H7 (cell line): ENCODE measurements at regions not wholly inside any gene's neighbourhood (a gene's known extent, or its start where the extent isn't known, plus 50 kb on each side); places are given as distances from the start of the nearest gene placed in this dataset.

Experiments
- DNase-seq: peaks from one replicate; pipeline ENCODE4 v3.0.0; 2012
- H3K27me3 ChIP-seq: 2 replicates; pipeline ENCODE4 v1.6.0; 2011; ENCODE audit warnings: mild to moderate bottlenecking, low read length; ENCODE audit not compliant: control insufficient read depth, insufficient read depth
- H3K36me3 ChIP-seq: replicated peaks from 2 replicates; pipeline ENCODE4 v1.5.1; 2011; ENCODE audit warnings: low read length; ENCODE audit not compliant: control insufficient read depth, insufficient read depth
- H3K4me3 ChIP-seq: 2 replicates; pipeline ENCODE4 v1.5.1; 2011; ENCODE audit warnings: low read depth, mild to moderate bottlenecking, control low read depth, low read length, moderate library complexity; ENCODE audit not compliant: insufficient read depth

GRCh38 chr4:24433515-24434214 is 150.7 kb downstream of the DHX15 start:
- no peak for DNase-seq
- Histone ChIP-seq H3K27me3 (no peaks in the 10 kb centered on the region), H3K4me3 (no peak overlapping the region), H3K36me3 (no peaks in the 10 kb centered on the region)

- H3K36me3 ChIP-seq, result no peaks in the 10 kb centered on the region
- H3K4me3 ChIP-seq, result no peak overlapping the region
- no peaks in the 10 kb centered on the region for H3K27me3 ChIP-seq
- peak; percentile 51 for DNase-seq
These were observed 155.5 kb downstream of the DHX15 start for GRCh38 chr4:24428850-24429249.

- DNase-seq, result no peak
- H3K27me3 ChIP-seq, result no peaks in the 10 kb centered on the region
- no peaks in the 10 kb centered on the region for H3K36me3 ChIP-seq
- H3K4me3 ChIP-seq, result no peak overlapping the region
These were observed 157.8 kb downstream of the DHX15 start for GRCh38 chr4:24426557-24426956.

DNA sequence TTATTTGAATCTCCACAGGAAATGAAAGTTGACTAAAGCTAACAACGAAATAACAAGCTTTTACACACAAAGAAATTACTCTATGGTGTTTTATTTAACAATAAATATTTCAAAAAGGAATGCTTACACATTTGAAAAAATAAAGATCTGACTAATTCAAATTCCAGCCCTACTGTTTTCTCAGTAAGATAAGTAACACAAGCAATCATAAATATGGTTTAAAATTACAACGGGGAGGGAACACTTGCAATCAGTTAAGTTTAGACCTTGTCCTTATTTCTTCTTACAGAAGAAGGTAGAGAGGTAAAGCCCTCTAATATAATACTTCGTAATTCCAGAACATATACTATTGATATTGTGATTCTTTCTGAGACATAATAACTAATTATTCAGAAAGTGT is 158.5 kb downstream of the DHX15 start:
- no peaks in the 10 kb centered on the region for H3K27me3 ChIP-seq
- H3K4me3 ChIP-seq, result no peak overlapping the region
- DNase-seq, result no peak
- H3K36me3 ChIP-seq, result no peaks in the 10 kb centered on the region

GRCh38 chr4:24423670-24424069 is 160.7 kb downstream of the DHX15 start:
- DNase-seq, result no peak
- Histone ChIP-seq H3K36me3 (no peaks in the 10 kb centered on the region), H3K4me3 (no peak overlapping the region), H3K27me3 (no peaks in the 10 kb centered on the region)

- Histone ChIP-seq H3K27me3 (no peaks in the 10 kb centered on the region), H3K4me3 (no peak overlapping the region), H3K36me3 (no peaks in the 10 kb centered on the region)
- no peak for DNase-seq
These were observed 161.7 kb downstream of the DHX15 start for GRCh38 chr4:24422644-24423043.

DNA sequence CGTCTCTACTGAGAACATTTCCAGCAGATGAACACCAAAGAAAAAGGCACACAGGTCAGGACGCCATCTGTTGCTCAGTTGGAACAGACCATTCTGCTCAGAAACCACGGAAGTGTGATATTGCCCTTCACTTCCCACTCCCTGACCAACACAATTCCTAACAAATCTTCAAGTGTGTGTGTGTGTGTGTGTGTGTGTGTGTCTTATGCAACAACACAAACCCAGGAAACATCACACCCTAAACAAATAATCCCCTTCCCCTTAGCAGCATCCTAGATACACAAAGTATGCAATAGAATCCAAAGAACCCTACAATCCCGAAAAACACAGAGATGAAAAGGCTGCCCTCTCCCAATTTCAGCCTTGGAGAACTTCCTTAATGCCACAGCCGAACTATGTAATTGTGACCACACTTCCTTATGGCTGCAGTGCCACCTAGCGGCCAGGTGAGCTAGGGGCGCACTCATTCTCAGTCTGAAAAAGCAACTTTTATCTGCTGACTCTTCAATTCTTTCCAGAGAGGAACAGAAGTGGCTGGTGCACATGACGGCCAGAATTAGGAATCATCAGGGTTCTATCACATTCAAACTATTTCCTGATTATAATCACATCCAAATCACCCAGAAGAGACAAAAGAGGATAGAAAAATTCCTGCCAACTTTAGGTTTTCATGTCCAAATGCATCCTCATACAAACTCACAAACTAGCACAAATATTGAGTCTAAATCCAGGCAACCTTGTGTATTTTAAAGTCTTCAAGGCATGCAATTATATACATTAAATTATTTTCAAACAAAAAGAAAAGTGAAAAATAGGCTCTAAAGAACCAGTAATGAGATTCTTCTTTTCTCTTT is 164.9 kb downstream of the DHX15 start:
- peak; percentile 82 for DNase-seq
- H3K4me3 ChIP-seq, result no peak overlapping the region
- no peaks in the 10 kb centered on the region for H3K27me3 ChIP-seq
- no peaks in the 10 kb centered on the region for H3K36me3 ChIP-seq

GRCh38 chr4:24417206-24417605 is 167.1 kb downstream of the DHX15 start:
- no peaks in the 10 kb centered on the region for H3K36me3 ChIP-seq
- H3K27me3 ChIP-seq, result no peaks in the 10 kb centered on the region
- no peak for DNase-seq
- no peak overlapping the region for H3K4me3 ChIP-seq

- H3K36me3 ChIP-seq, result no peaks in the 10 kb centered on the region
- no peaks in the 10 kb centered on the region for H3K27me3 ChIP-seq
- no peak for DNase-seq
- no peak overlapping the region for H3K4me3 ChIP-seq
These were observed 168.1 kb downstream of the DHX15 start for GRCh38 chr4:24416293-24416692.

GRCh38 chr4:24413311-24413784 is 171.0 kb downstream of the DHX15 start:
- Histone ChIP-seq H3K36me3 (no peaks in the 10 kb centered on the region), H3K27me3 (no peaks in the 10 kb centered on the region), H3K4me3 (no peak overlapping the region)
- no peak for DNase-seq

DNA sequence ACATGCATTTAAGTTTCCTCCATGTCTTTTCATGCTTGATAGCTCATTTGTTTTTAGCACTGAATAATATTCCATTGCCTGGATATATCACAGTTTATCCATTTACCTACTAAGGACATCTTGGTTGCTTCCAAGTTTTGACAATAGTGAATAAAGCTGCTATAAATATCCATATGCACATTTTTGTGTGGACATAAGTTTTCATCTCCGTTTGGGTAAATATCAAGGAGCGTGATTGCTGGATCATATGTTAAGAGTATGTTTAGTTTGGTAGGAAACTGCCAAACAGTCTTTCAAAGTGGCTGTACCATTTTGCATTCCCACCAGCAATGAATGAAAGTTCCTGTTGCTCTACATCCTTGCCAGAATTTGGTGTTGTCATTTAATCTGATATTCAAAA is 172.5 kb downstream of the DHX15 start:
- Histone ChIP-seq H3K27me3 (no peaks in the 10 kb centered on the region), H3K36me3 (no peaks in the 10 kb centered on the region), H3K4me3 (no peak overlapping the region)
- no peak for DNase-seq

DNA sequence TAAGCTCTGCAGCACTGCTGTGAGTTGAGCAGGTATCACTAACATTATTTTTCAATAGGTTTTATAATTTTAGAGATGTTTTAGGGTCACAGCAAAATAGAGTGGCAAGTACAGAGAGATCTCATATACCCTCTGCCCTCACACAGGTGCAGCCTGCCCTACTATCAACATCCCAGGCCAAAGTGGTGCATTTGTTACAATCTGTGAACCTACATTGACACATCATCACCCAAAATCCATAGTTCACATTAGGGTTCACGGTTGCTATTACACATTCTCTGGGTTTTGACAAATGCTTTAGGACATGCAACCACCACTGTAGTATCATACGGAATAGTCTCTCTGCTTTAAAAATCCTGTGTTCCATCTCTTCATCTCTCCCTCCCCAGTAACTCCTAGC is 173.1 kb downstream of the DHX15 start:
- no peak for DNase-seq
- Histone ChIP-seq H3K36me3 (no peaks in the 10 kb centered on the region), H3K27me3 (no peaks in the 10 kb centered on the region)

DNA sequence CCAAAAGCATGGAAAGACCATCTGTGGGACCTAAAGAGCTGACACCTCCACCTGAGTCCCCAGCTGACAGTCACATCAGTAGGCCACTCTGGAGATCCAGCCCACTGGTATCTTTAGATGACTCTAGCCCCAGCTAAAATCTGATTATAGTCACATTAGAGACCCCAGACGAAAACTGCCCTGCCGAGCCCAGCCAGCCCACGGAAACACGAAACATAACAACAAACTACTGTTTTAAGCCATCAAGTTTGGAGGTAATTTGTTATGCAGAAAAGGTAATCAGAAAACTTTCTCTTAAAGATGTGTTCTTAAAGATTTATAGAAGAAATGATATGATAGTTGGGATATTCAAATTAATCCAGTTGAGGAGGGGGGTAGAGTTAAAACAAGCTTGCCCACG is 175.7 kb downstream of the DHX15 start:
- H3K4me3 ChIP-seq, result no peak overlapping the region
- no peak for DNase-seq
- H3K27me3 ChIP-seq, result no peaks in the 10 kb centered on the region
- H3K36me3 ChIP-seq, result no peaks in the 10 kb centered on the region

More for the DNA sequence above, 173.1 kb downstream of the DHX15 start:
- no peak overlapping the region for H3K4me3 ChIP-seq

DNA sequence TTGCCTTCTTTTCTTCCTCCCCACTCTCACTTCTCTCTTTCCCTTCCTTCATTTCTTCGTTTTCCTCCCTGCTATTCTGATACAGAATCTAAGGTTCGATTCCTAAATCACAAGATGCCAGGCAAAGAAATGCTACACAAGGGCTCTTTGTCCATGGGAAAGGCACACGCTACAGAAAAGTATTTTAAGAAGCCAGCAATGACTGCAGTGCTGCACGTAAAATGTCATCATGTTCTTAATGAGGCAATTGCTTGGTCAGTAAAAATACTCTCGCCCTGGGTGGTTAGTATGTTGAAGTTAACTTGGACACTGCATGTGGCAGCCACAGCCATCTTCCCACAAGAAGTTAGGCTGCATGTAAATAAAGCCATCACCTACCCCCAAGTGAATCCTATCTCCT is 178.4 kb downstream of the DHX15 start:
- DNase-seq, result no peak
- Histone ChIP-seq H3K27me3 (no peaks in the 10 kb centered on the region), H3K36me3 (no peaks in the 10 kb centered on the region), H3K4me3 (no peak overlapping the region)

DNA sequence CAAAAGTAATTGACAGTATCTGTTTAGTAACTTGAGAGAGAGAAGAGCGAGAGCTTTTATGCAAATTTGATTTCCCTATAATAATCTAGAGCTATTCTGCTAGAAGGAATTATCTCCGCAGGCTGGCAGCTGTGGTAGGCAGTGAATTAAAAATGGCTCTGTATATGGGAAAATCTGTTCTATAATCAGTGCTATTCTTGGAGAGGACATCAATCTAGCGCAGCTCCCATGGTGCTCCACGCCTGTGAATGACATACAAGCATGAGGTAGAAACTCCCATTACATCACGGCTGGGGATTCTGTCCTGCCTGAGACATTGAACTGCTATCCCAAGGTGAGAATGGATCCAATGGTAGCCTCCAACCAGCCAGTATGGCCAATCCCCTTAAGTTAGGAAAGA is 179.0 kb downstream of the DHX15 start:
- Histone ChIP-seq H3K27me3 (no peaks in the 10 kb centered on the region), H3K4me3 (no peak overlapping the region), H3K36me3 (no peaks in the 10 kb centered on the region)
- DNase-seq, result no peak
